Pancreas (tissue), 10 donors: ENCODE measurements at regions not wholly inside any gene's neighbourhood (a gene's known extent, or its start where the extent isn't known, plus 50 kb on each side); places are given as distances from the start of the nearest gene placed in this dataset.

Experiments used
- ATAC-seq, 4 donors: fragments of 200-7000 bp; cut with Tn5 transposase; one replicate each; pipeline versions ENCODE4 v1.8.0 to v1.9.1; 2020; ENCODE audit warnings: mild to moderate bottlenecking in 4 of 4, moderate library complexity in 4 of 4
- DNase-seq, 6 donors: peaks; one replicate each; pipeline ENCODE4 v3.0.0-alpha.2; 2020
- FAIRE-seq: peaks from 2 replicates; lab custom pipeline; 2012; peaks lifted over from hg19 to GRCh38; lab: Jason Lieb, UNC
- H3K27ac ChIP-seq, 4 donors: fragments of 200-600 bp; sonication (generic); 1 replicate in 3 of 4; 2 replicates in 1 of 4; pipeline versions ENCODE4 v1.5.0 to v1.8.0; 2020
- H3K27me3 ChIP-seq, 4 donors: fragments of 200-600 bp; one replicate each; pipeline ENCODE4 v1.8.0; 2021
- H3K36me3 ChIP-seq, 3 donors: fragments of 200-600 bp; sonication (generic) in 1 of 3; one replicate each; pipeline versions ENCODE4 v1.5.0 to v1.8.0; 2020 to 2021
- H3K4me1 ChIP-seq, 3 donors: fragments of 200-600 bp; one replicate each; pipeline ENCODE4 v1.8.0; 2021
- H3K4me3 ChIP-seq, 4 donors: fragments of 200-600 bp; sonication (generic) in 2 of 4; one replicate each; pipeline versions ENCODE4 v1.5.0 to v1.8.0; 2020 to 2021
- H3K9me3 ChIP-seq, 4 donors: fragments of 200-600 bp; one replicate each; pipeline ENCODE4 v1.8.0; 2021
- CTCF ChIP-seq, 4 donors: fragments of 200-600 bp; sonication (generic) in 3 of 4; IDR thresholded peaks; one replicate each; pipeline versions ENCODE4 v1.5.0 to v1.8.0; 2021; ENCODE audit warnings: antibody characterized with exemption in 4 of 4
- WGBS, 2 donors: extraction: QIAGEN DNeasy Blood & Tissue Kit; methylation state at CpG; one replicate each; pipeline ENCODE4 v1.1.7; 2013; 5-methylcytosine and 5-hydroxymethylcytosine counted together
- intact Hi-C, 3 donors: fragments of 100-400 bp; cut with DNase I; formaldehyde crosslinking; loops; one replicate each; pipeline versions ENCODE4 v1.11.1 to v1.14.2; 2022
- donor health status: healthy with polysubstance abuse.
- donor health status: DM: no; HTN: no; CAD: no; lungs with moderate emphysema.
- donor health status: DM: no; HTN: no; CAD: no.
- donor health status: control.
- donor health status: control.
- donor health status: Bipolar disorder and iron deficiency.
- donor health status: DM: yes; HTN: yes; CAD: no.
- donor health status: DM: no; HTN: no; CAD: no.
- donor health status: DM: no; HTN: no; CAD: no.
- donor health status: DM: yes; HTN: yes; CAD: no.

DNA sequence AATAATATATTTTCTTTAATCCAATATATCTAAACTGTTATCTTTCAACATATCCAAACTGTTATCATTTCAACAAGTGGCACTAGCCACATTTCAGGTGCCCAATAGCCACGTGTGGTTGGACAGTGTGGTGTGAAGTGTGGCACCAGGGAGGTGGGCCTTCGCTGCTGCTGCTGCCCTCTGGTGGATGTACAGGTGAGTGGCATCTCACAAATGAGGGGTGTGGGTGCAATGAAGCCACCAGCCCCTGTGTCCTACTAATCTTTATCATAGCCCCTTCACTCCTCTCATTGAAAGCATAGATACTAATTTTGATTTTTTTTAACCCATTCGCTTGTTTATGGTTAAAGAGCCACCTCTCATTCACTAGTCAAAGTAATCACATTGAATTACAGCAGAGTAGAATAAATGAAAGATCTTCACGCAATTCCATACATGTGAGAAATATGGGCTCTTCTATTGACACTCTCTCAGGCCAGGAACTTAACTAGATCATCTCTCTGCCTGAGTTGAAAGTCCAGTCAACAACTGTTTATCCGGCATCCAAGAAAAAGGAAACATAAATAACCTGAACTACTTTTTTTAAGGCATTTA lies 499.2 kb downstream of the OMA1 start:
- ATAC-seq, result peak in 3 of 4 donors; percentile 52 to 58 (median 58)
- H3K36me3 ChIP-seq, result no peaks in the 10 kb centered on the region
- intact Hi-C loops, result no loop called here
- H3K4me1 ChIP-seq, result no peaks in the 10 kb centered on the region
- DNase-seq, result peak in 2 of 6 donors; percentile 2 to 16
- TF ChIP-seq CTCF (IDR thresholded peaks at IDR 0.05), result peak in 3 of 4 donors; percentile 19 to 46 (median 39)
- no peak overlapping the region for H3K27ac ChIP-seq
- FAIRE-seq, result no peak
- H3K9me3 ChIP-seq, result no peaks in the 10 kb centered on the region
- H3K27me3 ChIP-seq, result no peaks in the 10 kb centered on the region
- no peak overlapping the region for H3K4me3 ChIP-seq
- WGBS, 2 donors, result 60 to 62% methylated on average over 5 of the region's 5 CpGs

- Histone ChIP-seq H3K27me3 (no peaks in the 10 kb centered on the region), H3K36me3 (no peaks in the 10 kb centered on the region), H3K9me3 (no peaks in the 10 kb centered on the region), H3K4me3 (no peak overlapping the region), H3K4me1 (no peaks in the 10 kb centered on the region), H3K27ac (no peak overlapping the region)
- DNase-seq (peak in 1 of 6 donors; percentile 39), FAIRE-seq (no peak), ATAC-seq (no peak)
- TF ChIP-seq CTCF (IDR thresholded peaks at IDR 0.05), result no peak
- WGBS, 2 donors, result 82 to 89% methylated on average over 15 of the region's 15 CpGs
- intact Hi-C loops, result no loop called here
These were observed 501.3 kb downstream of the OMA1 start for GRCh38 chr1:58045094-58045705.

DNA sequence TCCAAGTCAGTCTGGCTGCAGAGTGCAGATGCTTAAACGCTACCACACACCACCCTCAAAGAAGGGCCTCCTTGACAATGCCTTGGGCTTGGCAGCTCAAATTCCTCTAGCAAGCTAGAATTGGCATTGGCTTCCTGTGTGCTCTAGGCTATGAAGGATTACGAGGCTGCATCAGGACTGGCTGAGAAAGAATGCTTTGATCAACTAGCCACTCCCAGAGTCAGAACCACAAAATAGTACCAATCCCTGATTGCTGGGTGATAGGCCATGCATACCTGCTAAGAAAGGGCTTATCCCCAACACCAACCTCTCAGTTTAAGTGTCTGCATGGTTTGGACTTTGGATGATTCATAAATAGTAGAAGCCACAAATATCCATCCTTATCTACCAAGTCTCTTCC lies 504.9 kb downstream of the OMA1 start:
- no peaks in the 10 kb centered on the region for H3K27me3 ChIP-seq
- no peaks in the 10 kb centered on the region for H3K9me3 ChIP-seq
- no peaks in the 10 kb centered on the region for H3K4me1 ChIP-seq
- no peaks in the 10 kb centered on the region for H3K36me3 ChIP-seq
- no peak for FAIRE-seq
- no peak for TF ChIP-seq CTCF (IDR thresholded peaks at IDR 0.05)
- intact Hi-C loops, result no loop called here
- no peak overlapping the region for H3K27ac ChIP-seq
- DNase-seq, result no peak
- no peak overlapping the region for H3K4me3 ChIP-seq
- 78 to 87% methylated on average over 2 of the region's 2 CpGs for WGBS, 2 donors
- no peak for ATAC-seq

DNA sequence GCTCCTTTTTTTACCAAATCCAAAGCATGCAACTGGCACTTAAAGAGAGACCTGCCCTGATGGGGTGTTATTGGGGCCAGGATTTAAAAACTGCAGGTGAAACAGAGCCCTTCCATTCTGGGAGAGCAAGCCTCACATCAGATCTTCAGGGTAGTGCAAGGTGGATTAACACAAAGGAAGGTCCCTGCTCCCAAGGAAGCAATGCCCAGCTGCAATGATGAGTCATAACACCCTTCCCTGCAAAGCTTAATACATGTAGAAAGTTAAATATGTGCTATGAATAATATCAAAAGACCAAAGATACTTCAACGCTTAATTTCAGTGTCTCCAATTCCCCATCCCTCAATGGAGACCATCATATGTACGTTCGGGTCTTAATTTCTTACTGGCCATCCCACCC lies 508.0 kb downstream of the OMA1 start:
- intact Hi-C loops, result no loop called here
- TF ChIP-seq CTCF (IDR thresholded peaks at IDR 0.05), result no peak
- WGBS, 2 donors, result 89 to 94% methylated on average over 3 of the region's 3 CpGs

GRCh38 chr1:58035523-58035922 lies 511.0 kb downstream of the OMA1 start:
- TF ChIP-seq CTCF (IDR thresholded peaks at IDR 0.05), result no peak
- H3K36me3 ChIP-seq, result no peaks in the 10 kb centered on the region
- no peaks in the 10 kb centered on the region for H3K9me3 ChIP-seq
- intact Hi-C loops, result no loop called here
- DNase-seq (no peak), ATAC-seq (no peak), FAIRE-seq (no peak)
- H3K4me3 ChIP-seq, result no peak overlapping the region
- no peak overlapping the region for H3K27ac ChIP-seq
- WGBS, 2 donors, result 61% methylated on average over 2 of the region's 2 CpGs
- no peaks in the 10 kb centered on the region for H3K27me3 ChIP-seq
- H3K4me1 ChIP-seq, result no peaks in the 10 kb centered on the region

More for the DNA sequence above, 508.0 kb downstream of the OMA1 start:
- Histone ChIP-seq H3K4me3 (no peak overlapping the region), H3K9me3 (no peaks in the 10 kb centered on the region), H3K4me1 (no peaks in the 10 kb centered on the region), H3K27me3 (no peaks in the 10 kb centered on the region), H3K27ac (no peak overlapping the region), H3K36me3 (no peaks in the 10 kb centered on the region)
- FAIRE-seq, result no peak
- DNase-seq, result no peak
- ATAC-seq, result no peak
